ENCODE measurements at regions not wholly inside any gene's neighbourhood (a gene's known extent, or its start where the extent isn't known, plus 50 kb on each side); places are given as distances from the start of the nearest gene placed in this dataset.
"Not testable (repeated sequence)": the region's sequence is repeated elsewhere in the genome, so short reads cannot be mapped to it uniquely, and the experiment has no call there.

DNA sequence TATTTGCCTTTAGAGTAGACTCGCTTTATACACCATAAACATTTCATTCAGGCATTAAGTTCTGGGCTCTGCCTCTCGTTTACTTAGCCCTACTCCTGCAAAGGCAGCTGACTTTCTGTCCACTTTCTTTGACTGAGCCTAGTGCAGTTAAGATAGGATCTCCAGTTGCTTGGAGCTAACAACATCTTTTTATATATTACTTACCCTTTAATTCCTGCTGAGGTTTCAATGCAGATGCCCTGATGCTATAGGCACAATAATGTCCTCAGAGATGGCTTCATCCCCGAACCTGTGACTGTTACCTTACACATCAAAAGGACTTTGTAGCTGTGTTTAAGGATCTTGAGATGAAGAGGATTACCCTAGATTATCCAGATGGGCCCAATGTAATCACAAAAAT, 505.8 kb upstream of the TNP1 start:
- DNase-seq (ENCODE audit: low spot score) = no peak

DNA sequence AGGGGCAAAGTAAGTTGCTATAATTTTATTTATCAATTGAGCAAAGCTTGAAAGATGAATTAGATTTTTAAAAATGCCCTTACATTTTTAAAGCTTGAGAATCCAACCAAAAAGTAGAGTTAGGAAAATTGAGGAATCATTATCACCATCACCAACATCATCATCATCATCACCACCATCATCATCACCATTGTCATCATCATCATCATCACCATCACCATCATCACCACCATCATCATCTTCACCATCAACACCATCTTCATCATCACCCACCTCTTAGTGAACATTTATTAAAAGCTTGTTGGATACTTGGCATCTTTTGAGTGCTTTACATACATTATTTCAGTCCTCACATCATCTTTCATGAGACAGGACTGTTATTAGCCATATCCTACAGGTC, 504.4 kb upstream of the TNP1 start:
- no peak for DNase-seq (ENCODE audit: low spot score)

DNA sequence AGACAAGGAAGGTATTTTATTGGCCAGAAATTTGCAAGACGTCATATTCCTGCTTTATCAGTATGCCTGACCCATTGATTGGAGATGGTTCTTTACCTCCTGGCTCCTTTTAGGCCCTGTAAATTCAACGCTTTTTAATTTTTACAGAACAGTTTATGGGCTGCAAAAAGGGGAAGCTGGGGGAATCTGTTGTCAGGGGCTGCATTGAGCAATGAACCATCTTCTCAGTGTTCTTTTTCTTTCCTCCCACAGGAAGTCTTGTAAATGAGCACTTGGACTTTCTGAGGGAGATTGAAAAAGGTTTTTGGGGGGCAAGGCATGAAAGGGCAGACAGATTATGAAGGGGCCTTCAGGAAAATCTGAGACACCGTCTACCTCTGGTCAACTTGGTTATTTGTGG, 503.6 kb upstream of the TNP1 start:
- no peak for DNase-seq (ENCODE audit: low spot score)

DNA sequence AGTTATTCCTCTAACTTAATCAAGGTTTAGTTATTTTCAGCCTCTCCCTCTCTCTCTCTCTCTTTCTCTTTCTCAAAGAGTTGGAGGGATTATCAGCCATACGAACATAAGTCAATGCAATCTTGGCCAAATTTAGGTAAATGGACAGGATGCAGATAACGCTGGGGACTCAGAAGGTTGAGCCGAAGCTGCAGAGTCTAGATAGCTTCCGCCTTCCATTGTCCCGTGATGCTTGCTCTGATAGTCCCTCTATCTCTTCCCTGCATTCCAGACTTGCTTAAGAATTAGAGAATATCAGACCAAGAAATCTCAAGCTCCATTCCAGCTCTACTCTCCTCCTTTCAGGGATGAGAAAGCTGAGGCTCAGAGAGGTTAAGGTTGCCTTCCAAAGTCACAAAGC, 502.8 kb upstream of the TNP1 start:
- DNase-seq (ENCODE audit: low spot score) = no peak

DNA sequence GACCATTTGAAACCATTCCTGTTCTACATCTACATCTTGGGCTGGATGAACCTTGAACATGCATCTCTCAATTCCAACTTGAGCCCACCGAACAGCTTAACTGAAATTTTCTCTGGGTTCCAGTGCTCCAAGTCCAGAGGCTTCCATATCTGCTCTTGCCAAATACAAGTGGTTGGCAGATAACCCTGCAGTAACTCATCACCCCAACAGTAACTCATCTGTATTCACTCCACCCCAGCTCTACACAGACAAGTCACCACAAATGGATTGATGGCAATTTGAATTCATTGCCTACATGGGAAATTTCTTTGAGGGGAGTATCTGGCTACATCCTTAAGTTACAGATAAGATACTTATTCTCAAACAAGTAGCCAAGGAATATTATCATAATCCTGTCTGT, 502.4 kb upstream of the TNP1 start:
- DNase-seq (ENCODE audit: low spot score) = no peak

DNA sequence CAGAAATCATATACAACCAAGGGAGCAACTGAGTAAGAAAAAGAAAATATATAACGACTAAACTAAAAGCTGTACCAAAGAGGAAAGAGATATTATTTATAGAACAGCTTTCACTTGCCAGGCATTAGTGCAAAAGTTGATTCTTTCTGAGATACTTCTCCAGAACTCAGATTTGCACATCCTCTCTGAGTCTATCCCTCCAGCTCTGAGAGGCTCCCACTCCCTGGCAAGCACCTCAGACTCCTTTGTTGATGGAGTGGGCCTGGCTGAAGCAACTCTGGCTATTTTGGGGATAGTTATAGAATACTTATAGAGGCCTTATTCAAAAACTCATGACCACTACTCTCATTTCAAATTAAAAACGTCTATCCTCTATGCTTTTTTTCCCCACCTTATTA, 501.6 kb upstream of the TNP1 start:
- DNase-seq (ENCODE audit: low spot score) = no peak

DNA sequence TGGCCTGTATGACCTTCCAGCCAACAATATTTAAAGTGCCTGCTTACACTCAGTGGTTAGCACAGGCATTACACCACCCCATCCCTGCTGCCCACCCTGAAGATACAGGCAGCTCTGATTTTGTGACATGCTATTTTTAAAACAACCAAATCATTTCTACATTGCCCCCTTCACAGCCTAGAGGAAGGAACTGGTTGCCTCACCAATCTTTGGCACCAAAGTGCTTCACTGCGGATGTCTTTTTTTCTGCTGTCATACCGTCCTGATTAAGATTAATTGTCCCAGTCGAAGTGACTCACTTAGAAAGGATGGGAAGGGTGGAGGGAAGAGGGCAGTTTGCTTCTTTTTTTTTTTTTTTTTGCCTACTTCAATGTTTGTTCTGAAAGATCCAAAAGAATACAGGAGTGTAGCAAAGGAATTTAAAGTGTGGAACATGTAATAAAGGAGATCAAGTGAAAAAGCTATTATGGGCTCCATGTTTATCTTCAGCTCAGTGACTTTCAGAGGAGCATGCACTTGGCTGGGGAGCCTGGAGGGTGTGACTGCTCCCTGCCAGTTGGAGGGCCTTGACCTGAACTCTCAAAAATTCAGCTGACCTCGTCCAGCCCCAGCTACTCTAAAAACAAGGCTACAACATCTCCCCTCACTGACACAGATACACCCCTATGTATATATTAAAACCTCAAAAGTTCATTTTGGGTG, 501.1 kb upstream of the TNP1 start:
- DNase-seq (ENCODE audit: low spot score) = peak; percentile 26

DNA sequence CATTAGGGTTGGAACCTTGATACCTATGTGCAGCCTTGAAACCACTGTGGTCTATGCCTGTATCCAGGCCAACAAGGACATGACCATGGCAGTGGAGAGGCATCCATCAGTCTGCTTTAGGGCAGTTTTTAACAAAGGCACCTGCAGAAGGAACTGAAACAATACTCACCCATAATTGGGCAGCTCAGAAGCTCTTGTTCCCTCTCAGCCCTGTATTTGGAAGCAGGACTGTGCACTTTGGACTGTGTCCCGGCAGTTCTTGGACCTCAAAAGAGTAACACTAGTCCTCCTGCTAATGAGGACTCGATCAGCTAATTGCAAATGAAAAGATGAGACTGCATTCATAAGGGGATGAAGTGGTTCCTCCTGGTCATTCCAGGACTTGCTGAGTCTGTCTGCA, 500.2 kb upstream of the TNP1 start:
- no peak for DNase-seq (ENCODE audit: low spot score)

DNA sequence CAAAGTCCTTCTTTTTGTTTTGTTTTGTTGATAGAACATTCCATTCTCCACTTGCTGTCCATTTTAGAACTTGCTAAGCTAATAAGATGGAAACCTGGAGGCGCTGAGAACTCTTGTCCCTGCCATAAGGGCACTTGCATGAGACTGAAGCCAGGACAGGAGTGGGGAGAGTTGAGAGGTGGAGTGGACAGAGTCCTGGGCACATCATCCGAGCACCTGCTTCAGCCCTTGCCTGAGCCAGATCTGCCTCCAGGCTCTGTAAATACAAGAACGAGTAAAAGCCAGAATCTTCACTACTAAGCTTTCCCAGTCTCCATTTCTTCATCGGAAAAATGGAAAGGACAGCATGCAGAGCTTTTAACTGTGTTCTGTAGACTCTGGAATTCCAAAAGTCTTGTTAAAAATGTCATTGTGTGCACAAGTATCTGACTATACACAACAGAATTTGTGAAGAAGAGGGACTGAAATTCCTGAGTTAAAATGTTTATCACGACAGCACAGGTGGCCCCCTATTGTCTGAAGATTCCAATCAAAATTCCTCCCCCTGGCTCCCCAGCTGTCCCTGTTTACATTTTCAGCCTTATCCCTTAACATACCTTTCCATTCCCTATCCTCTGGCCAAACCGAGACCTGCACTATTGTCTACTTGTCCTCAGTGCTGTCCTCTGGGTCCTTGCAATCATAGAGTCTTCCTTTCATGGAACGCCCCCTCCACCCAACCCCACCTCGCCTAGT, 498.2 kb upstream of the TNP1 start:
- no peak for DNase-seq (ENCODE audit: low spot score)

DNA sequence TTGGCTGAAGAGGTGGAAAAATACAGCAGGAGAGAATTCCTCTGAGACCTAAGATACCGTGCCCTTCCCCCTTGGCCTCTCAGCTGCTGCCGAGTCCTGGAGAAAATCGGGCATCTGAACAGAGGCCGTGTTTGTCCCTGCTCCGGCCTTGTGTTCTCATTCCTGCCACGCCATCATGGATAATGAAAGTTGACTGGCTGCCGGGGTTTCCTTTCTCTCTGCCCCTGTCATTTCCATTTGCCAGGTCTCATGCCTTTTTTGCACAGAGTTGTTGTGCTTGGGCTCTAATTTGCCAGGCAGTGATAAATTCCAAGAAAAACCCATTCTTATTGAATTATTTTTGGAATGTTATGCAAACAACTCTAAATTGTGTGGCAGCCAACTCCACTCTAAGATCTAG, 496.9 kb upstream of the TNP1 start:
- DNase-seq (ENCODE audit: low spot score) = no peak

DNA sequence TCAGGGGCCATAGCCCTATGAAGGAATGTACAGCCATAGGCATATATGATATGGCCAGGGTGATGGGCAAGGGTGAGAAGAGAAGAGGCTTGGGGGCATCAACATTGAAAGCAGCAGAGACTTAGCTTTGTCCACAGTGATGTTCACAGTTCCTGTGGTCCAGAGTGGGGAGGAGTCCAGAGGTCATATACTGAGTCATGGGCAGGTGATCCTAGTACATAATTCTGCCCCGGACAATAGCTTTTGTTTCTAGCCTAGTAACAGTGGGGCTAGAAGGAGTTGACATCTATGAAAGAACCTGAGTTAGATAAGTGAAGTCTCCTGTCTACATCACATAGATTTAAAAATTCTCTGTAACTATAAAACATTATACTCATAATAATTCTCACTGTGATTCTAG, 496.3 kb upstream of the TNP1 start:
- DNase-seq (ENCODE audit: low spot score) = peak; percentile 8

DNA sequence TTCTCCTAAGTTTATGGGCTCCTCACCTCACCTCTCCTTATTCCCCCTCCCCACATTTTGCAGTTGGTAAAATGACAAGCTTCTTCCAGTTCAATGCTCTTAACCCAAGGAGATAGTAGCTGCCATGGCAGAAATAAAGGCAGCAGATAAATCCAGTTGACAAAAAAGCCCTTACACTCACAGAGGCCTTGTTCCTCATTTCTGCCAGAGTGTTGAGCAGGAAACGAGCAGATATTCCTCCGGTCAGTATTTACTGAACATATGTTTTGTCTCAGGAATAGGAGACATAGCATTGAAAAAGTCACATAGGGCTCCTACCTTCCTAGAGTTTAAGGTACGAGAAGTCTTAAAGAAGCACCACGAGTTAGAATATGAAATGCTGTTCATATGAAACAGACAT, 493.7 kb upstream of the TNP1 start:
- DNase-seq (ENCODE audit: low spot score) = no peak

DNA sequence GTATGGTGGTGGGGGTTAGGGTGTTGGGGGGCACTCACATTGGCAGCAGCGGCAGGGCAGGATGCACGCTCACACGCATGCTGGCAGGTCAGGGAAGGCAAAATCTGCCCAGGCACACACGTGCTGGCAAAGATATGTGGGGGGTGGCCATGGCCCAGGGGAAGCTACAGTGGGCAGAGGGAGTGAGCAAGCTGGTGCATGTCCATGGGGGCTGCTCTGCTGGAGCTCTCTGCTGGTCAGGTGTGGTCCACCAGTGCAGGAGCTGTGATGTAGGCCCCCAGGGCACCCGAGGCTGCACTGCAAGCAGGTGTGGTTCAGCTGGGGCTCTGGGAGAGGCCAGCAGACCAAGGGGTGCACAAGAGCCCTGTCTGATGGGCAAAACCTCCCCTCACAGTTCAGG, 491.5 kb upstream of the TNP1 start:
- DNase-seq (ENCODE audit: low spot score) = no peak

DNA sequence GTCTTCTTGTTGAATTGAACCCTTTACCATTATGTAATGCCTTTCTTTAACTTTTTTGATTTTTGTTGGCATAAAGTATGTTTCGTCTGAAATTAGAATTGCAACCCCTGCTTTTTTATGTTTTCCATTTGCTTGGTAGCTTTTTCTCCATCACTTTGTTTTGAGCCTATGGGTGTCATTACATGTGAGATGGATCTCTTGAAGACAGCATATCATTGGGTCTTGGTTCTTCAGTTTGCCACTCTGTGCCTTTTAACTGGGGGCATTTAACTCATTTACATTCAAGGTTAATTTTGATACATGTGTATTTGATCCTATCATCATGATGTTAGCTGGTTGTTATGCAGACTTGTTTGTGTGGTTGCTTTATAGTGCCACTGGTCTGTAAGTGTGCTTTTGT, 489.4 kb upstream of the TNP1 start:
- DNase-seq (ENCODE audit: low spot score) = no peak

DNA sequence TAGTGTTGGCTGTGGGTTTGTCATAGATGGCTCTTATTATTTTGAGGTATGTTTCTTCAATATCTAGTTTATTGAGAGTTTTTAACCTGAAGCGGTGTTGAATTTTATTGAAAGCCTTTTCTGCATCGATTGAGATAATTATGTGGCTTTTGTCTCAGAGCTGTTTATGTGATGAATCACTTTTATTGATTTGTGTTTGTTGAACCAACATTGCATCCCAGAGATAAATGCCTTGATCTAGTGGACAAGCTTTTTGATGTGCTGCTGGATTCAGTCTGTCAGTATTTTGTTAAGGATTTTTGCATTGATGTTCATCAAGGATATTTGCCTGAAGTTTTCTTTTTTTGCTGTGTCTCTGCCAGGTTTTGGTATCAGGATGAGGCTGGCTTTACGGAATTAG, 487.8 kb upstream of the TNP1 start:
- not testable (repeated sequence) for DNase-seq (ENCODE audit: low spot score)

DNA sequence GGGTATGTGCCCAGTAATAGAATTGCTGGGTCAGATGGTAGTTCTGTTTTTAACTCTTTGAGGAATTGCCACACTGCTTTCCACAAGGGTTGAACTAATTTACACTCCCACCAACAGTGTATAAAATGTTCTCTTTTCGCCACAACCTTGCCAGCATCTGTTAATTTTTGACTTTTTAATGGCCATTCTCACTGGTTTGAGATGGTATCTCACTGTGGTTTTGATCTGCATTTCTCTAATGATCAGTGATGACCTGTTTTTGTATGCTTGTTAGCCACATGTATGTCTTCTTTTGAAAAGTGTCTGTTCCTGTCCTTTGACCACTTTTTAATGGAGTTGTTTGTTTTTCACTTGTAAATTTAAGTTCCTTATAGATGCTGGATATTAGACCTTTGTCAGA, 486.2 kb upstream of the TNP1 start:
- not testable (repeated sequence) for DNase-seq (ENCODE audit: low spot score)

DNA sequence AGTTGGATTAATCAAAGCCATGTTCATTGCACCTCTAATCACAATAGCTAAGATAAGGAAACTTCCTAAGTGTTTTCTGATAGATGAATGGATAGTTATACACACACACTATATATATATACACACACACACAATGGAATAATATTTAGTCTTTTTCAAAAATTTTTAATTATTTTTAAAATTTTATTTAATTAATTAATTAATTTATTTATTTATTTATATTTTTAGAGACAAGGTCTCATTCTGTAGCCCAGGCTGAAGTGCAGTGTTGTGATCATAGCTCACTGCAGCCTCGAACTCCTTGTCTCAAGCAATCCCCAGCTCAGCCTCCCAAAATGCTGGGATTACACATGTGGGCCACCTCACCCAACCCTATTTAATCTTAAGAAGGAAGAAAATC, 481.0 kb upstream of the TNP1 start:
- DNase-seq (ENCODE audit: low spot score) = no peak

DNA sequence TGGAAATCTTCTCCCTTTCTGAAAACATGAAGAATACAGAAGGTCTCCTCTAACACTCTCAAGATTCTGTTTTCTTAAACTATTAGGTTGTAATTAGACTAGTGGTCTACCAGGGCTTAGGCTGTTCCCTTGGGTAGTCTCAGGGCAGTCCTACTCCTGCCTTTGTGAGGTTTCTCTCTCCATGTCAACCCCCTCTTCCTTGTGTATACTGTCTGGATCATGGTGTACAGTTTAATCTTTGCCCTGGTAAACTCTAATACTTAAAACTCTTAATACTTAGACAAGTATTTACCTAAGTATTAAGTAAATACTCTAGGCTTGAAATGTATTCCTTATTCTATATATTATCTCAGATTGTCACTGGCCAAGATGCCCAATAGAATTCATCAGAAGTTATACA, 480.3 kb upstream of the TNP1 start:
- no peak for DNase-seq (ENCODE audit: low spot score)

DNA sequence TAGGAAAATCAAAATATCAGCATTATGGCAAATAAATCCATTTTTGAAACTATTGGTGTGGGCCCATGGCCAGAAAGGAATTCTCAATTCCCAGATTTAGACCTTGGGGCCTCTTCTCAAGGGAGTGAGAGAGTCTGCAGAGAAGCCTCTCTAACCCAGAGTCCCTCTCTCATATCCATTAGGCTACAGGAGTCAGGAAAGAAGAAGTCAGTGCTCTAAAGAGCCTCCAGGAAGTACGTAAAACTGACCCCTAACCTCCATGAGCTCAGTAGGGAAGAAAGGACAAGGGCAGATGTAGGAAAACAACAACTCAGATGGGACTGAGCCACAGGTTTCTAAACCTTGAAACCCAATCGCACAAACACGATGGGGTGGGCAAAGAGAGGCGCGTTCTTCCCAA, 479.9 kb upstream of the TNP1 start:
- no peak for DNase-seq (ENCODE audit: low spot score)

DNA sequence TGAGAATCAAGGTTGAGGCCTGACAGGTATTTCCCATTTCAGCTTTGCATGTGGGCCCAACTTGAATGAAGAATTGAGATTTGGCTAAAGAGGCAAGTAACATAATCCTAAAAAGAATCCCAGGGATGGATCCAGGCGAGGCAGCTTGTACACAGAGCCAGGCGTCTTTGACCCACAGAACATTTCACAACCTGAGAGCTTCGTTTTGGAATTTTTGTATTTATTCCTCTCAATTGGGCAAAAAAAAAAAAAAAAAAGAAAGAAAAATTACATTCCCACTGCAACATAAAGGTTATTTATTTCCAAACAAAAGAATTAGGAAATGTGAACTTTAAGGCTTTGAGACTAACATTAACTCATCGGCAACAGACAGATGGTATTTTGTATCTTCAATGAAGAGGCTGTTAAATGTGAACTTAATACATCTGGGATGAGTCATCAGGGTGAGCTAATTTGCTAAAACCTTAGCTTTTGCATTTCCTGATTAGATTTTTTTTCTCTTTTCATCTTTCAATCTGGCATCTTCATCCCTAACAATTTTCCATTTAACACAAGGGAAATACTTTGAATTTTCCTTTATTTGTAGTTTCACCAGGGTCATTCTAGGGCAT, 478.5 kb upstream of the TNP1 start:
- DNase-seq (ENCODE audit: low spot score) = no peak

DNA sequence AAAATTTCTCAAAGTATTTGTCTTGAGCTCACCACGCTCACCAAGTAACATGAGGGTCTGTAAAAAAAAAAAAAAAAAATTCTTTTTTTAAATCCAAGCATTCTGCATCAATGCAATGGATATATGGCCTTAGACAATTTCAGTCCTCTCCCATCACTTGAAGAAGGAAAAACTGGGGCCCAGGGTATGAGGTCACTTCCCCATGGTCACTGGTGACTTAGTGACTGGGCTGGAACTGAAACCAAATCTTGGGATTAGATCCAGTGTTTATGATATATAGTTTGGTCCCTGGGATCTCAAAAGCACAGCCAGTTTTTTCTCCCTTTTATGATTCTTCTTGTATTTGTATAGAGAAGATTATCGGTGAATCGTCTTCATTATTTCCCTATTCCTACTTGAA, 477.9 kb upstream of the TNP1 start:
- DNase-seq (ENCODE audit: low spot score) = no peak

DNA sequence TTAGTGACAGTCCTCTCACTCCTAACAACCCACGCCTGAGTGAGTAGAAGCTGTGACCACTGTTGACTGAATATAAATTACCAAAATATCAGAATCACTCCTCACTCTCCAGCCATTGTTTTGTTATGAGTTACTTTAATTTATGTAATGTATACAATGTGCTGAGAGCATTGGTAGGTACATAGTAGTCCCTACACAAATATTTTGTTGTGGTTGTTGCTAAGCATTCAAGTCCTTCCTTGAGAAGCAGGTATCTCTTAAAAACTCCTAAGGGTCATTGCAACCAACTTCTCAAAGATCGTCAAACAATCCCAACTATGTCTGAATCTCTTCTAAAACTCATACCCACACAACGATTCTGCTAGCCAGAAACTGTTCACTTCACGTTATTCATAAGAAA, 476.8 kb upstream of the TNP1 start:
- no peak for DNase-seq (ENCODE audit: low spot score)

DNA sequence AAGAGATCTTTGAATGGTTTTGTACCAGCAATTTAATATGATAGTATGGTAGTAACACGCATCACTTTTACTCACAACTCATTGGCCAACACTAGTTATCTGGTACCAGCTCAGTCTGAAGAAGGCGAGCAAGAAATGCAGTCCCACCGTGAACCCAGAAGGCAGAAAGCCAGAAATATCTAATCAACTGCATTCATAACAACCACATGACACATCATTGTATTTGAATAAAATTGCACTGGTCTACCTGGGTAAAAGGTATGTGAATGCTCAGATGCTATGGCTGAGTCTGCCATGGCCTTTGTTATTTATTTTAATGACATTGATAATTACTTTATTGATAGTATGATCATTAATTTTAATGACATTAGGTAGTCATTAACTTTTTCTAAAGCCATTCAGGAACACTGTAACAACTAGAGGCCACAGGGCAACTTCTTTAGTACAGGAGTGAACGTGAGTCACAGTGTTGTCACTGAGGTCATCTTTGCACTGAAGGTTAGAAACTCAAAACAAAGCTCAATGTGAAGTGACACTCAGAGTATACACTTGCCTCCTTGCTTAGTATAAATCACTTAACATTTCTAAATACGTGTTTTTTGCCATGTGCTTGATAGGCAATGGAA, 475.6 kb upstream of the TNP1 start:
- no peak for DNase-seq (ENCODE audit: low spot score)

Measured in SW480 (cell line).